Type B pancreatic cell (in vitro differentiated cells): ENCODE measurements at regions not wholly inside any gene's neighbourhood (a gene's known extent, or its start where the extent isn't known, plus 50 kb on each side); places are given as distances from the start of the nearest gene placed in this dataset.

Experiments
- DNase-seq: peaks from one replicate; pipeline ENCODE4 v3.0.0; 2021; ENCODE audit warnings: mixed read lengths; ENCODE audit not compliant: unreplicated experiment; ENCODE audit errors: extremely low spot score
- H3K27ac Mint-ChIP-seq: 2 replicates; pipeline ENCODE4 v1.8.0; 2021; ENCODE audit warnings: mild to moderate bottlenecking, mixed read lengths
- H3K27me3 Mint-ChIP-seq: 2 replicates; pipeline ENCODE4 v1.8.0; 2021; ENCODE audit warnings: mixed read lengths
- H3K36me3 Mint-ChIP-seq: 2 replicates; pipeline ENCODE4 v1.8.0; 2021; ENCODE audit warnings: mixed read lengths
- H3K4me1 Mint-ChIP-seq: one replicate; pipeline ENCODE4 v1.8.0; 2021; ENCODE audit warnings: mixed read lengths; ENCODE audit not compliant: unreplicated experiment
- H3K4me3 Mint-ChIP-seq: 2 replicates; pipeline ENCODE4 v1.8.0; 2021; ENCODE audit warnings: mild to moderate bottlenecking, mixed read lengths
- H3K9me3 Mint-ChIP-seq: 2 replicates; pipeline ENCODE4 v1.8.0; 2021; ENCODE audit warnings: mixed read lengths
- TF ChIP-seq, protein P1 (sequence below): fragments of 200-600 bp; sonication (generic); conservative IDR thresholded peaks from 2 replicates; pipeline ENCODE4 v1.5.0; 2021; ENCODE audit warnings: antibody characterized with exemption, mild to moderate bottlenecking

- no peak for DNase-seq
- H3K27ac Mint-ChIP-seq: no peak overlapping the region
- H3K27me3 Mint-ChIP-seq: no peaks in the 10 kb centered on the region
- no peaks in the 10 kb centered on the region for H3K9me3 Mint-ChIP-seq
- H3K4me3 Mint-ChIP-seq: no peak overlapping the region
- H3K36me3 Mint-ChIP-seq: no peaks in the 10 kb centered on the region
- TF ChIP-seq, protein P1, sequence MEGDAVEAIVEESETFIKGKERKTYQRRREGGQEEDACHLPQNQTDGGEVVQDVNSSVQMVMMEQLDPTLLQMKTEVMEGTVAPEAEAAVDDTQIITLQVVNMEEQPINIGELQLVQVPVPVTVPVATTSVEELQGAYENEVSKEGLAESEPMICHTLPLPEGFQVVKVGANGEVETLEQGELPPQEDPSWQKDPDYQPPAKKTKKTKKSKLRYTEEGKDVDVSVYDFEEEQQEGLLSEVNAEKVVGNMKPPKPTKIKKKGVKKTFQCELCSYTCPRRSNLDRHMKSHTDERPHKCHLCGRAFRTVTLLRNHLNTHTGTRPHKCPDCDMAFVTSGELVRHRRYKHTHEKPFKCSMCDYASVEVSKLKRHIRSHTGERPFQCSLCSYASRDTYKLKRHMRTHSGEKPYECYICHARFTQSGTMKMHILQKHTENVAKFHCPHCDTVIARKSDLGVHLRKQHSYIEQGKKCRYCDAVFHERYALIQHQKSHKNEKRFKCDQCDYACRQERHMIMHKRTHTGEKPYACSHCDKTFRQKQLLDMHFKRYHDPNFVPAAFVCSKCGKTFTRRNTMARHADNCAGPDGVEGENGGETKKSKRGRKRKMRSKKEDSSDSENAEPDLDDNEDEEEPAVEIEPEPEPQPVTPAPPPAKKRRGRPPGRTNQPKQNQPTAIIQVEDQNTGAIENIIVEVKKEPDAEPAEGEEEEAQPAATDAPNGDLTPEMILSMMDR: no peak
- peaks cover 10% of the 10 kb centered on the region for H3K4me1 Mint-ChIP-seq
Measured at GRCh38 chr15:77746254-77747174, 113.8 kb upstream of the LINGO1 start.

GRCh38 chr15:77744398-77744797 lies 111.7 kb upstream of the LINGO1 start:
- no peaks in the 10 kb centered on the region for H3K36me3 Mint-ChIP-seq
- no peak for DNase-seq
- no peak overlapping the region for H3K4me3 Mint-ChIP-seq
- peaks cover 13% of the 10 kb centered on the region for H3K4me1 Mint-ChIP-seq
- peaks cover 3% of the 10 kb centered on the region for H3K27me3 Mint-ChIP-seq
- H3K9me3 Mint-ChIP-seq: no peaks in the 10 kb centered on the region
- TF ChIP-seq, protein P1: no peak
- no peak overlapping the region for H3K27ac Mint-ChIP-seq

DNA sequence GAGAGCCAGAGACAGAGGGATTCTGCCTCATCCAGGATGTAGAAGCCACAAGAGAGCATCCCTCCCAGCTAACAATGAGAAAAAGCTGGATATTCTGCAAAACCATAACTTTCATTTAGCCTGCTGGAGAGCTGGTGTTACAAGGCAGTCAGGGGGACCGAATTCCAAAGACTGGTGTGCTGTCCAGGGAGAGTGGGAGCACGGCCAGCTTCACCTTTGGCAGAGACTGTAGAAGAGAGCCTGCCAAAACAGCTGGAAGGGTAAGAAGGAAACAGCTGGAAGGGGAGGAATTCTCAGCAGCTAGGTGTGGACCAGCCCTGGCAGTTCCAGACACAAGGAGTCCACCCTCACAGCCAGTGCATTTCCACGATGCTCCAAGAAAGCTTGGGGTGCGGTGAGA lies 109.9 kb upstream of the LINGO1 start:
- Mint-ChIP-seq H3K27me3 (peaks cover 14% of the 10 kb centered on the region), H3K36me3 (no peaks in the 10 kb centered on the region), H3K27ac (no peak overlapping the region), H3K9me3 (no peaks in the 10 kb centered on the region), H3K4me1 (peaks cover 21% of the 10 kb centered on the region), H3K4me3 (no peak overlapping the region)
- TF ChIP-seq, protein P1: no peak
- no peak for DNase-seq

GRCh38 chr15:77742127-77742526 lies 109.4 kb upstream of the LINGO1 start:
- Mint-ChIP-seq H3K36me3 (no peaks in the 10 kb centered on the region), H3K9me3 (no peaks in the 10 kb centered on the region), H3K4me1 (peaks cover 17% of the 10 kb centered on the region), H3K4me3 (no peak overlapping the region), H3K27me3 (peaks cover 15% of the 10 kb centered on the region), H3K27ac (no peak overlapping the region)
- TF ChIP-seq, protein P1: no peak
- DNase-seq: no peak

GRCh38 chr15:77741106-77741505 lies 108.4 kb upstream of the LINGO1 start:
- TF ChIP-seq, protein P1: no peak
- no peak overlapping the region for H3K4me3 Mint-ChIP-seq
- peaks cover 17% of the 10 kb centered on the region for H3K27me3 Mint-ChIP-seq
- no peak overlapping the region for H3K27ac Mint-ChIP-seq
- DNase-seq: no peak
- H3K4me1 Mint-ChIP-seq: peaks cover 16% of the 10 kb centered on the region
- no peaks in the 10 kb centered on the region for H3K36me3 Mint-ChIP-seq
- H3K9me3 Mint-ChIP-seq: no peaks in the 10 kb centered on the region
